HG02943 (cell line): ENCODE measurements at regions not wholly inside any gene's neighbourhood (a gene's known extent, or its start where the extent isn't known, plus 50 kb on each side); places are given as distances from the start of the nearest gene placed in this dataset.

Experiments
- ATAC-seq: cut with Tn5 transposase; IDR thresholded peaks from one replicate; pipeline ENCODE4 v1.9.1; 2021; ENCODE audit warnings: mild to moderate bottlenecking, low read depth, moderate library complexity; ENCODE audit not compliant: unreplicated experiment

- ATAC-seq, result no peak
Observed at GRCh38 chr2:30367232-30368070, 79.6 kb upstream of the LCLAT1 start.

- no peak for ATAC-seq
Observed at GRCh38 chr2:30368258-30368657, 78.8 kb upstream of the LCLAT1 start.

DNA sequence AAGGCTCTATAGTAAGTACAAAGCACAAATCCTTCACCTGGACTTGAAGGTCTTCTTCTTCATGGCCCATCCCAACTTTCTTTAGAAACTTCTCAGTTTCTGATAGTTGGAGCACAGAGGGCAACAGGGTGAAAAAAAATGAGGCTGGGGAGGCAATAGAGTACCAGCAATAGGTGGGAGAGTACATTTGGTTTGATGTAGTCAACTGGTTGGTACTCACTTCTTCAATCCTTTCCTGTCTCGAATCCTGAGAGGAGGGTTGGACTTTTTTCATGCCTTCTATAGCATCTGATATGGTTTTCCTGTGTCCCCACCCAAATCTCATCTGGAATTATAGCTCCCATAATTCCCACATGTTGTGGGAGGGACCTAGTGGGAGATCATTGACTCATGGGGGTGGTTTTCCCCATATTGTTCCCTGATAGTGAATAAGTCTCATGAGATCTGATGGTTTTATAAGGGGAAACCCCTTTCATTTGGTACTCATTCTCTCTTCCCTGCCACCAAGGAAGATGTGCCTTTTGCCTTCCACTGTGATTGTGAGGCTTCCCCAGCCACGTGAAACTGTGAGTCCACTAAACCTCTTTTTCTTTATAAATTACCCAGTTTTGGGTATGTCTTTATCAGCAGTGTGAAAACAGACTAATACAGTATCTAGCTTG, 75.9 kb upstream of the LCLAT1 start:
- no peak for ATAC-seq

GRCh38 chr2:30371772-30372373, 75.2 kb upstream of the LCLAT1 start:
- no peak for ATAC-seq

GRCh38 chr2:30372826-30373225, 74.2 kb upstream of the LCLAT1 start:
- no peak for ATAC-seq

- ATAC-seq, result no peak
Observed at GRCh38 chr2:30373881-30374302, 73.2 kb upstream of the LCLAT1 start.

- no peak for ATAC-seq
Observed at GRCh38 chr2:30374380-30374779, 72.7 kb upstream of the LCLAT1 start.

- ATAC-seq, result no peak
Observed at GRCh38 chr2:30375915-30376314, 71.1 kb upstream of the LCLAT1 start.

GRCh38 chr2:30379481-30379880, 67.6 kb upstream of the LCLAT1 start:
- ATAC-seq, result no peak

- no peak for ATAC-seq
Observed at GRCh38 chr2:30380824-30381223, 66.2 kb upstream of the LCLAT1 start.

- no peak for ATAC-seq
Observed at GRCh38 chr2:30382162-30382783, 64.8 kb upstream of the LCLAT1 start.

DNA sequence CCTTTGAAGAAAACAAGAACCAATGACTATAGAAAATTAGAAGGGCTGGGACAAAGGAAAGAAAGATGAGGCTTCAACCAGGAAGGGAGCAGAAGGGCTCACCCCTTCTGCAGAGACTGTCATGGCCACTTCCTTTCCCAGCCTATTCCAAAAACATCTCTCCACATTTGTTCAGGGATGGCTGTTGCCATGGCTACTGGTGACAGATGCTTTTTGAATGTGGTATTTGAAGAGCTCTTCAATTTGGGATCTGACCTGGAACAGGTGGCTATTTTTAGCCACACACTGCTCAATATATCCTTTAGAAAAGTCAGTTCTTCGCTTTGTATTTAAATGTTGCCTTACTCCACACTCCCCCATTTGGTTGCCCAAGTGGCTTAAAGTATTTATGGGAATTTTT, 64.1 kb upstream of the LCLAT1 start:
- ATAC-seq, result no peak

DNA sequence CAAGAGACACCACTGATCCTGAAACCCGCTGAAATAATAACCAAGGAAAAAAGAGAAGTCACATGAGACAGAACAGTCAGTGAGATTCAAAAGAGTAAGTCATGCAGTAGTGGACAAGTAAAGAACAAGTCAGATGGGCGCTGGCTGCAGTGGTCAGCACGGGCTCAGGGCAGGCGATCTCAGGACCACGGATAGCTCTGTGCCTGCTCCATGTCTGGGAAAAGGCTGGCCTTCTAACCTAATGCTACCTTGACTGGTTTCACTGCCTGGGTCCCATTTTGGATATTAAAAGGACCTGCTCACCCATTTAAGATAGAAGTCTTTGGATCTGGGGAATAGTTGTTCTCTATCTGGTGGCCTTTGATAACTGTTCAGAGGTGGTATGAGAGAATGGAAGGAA, 61.7 kb upstream of the LCLAT1 start:
- no peak for ATAC-seq

- no peak for ATAC-seq
Observed at GRCh38 chr2:30392097-30392496, 54.9 kb upstream of the LCLAT1 start.

- no peak for ATAC-seq
Observed at GRCh38 chr2:30393510-30393909, 53.5 kb upstream of the LCLAT1 start.

- ATAC-seq, result no peak
Observed at GRCh38 chr2:30394096-30394495, 53.0 kb upstream of the LCLAT1 start.

- no peak for ATAC-seq
Observed at GRCh38 chr2:30396436-30397232, 50.4 kb upstream of the LCLAT1 start.
